ENCODE measurements at regions not wholly inside any gene's neighbourhood (a gene's known extent, or its start where the extent isn't known, plus 50 kb on each side); places are given as distances from the start of the nearest gene placed in this dataset.

GRCh38 chr3:5898106-5898505 lies 710.6 kb downstream of the EDEM1 start:
- TF ChIP-seq GATA3 (IDR thresholded peaks at IDR 0.05; ENCODE audit: low read depth, low read length) (no peak), GATA2 (IDR thresholded peaks at IDR 0.05; ENCODE audit: low read depth, low read length) (no peak)
